ENCODE measurements at regions not wholly inside any gene's neighbourhood (a gene's known extent, or its start where the extent isn't known, plus 50 kb on each side); places are given as distances from the start of the nearest gene placed in this dataset.
"Not testable (repeated sequence)": the region's sequence is repeated elsewhere in the genome, so short reads cannot be mapped to it uniquely, and the experiment has no call there.

DNA sequence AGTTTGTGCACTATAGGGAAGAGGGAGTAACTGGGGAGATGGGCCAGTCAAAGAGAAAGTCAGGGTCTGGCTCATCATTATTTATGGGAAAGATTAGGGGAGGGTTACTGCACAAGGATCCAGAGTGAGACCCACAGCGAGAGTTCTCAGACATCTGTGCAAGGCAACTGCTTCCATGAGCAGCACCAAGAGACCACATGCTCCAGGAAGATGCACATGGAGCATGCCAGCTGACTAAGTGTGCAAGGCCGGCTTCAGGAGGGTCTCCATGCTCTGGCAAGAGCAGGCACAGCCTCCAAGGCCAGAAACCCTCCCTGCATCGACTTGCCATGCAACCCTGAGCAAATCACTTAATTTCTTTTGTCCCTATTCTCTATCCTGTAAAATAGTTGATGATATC, 616.9 kb downstream of the CSNK1G3 start:
- DNase-seq (ENCODE audit: low spot score) = no peak

DNA sequence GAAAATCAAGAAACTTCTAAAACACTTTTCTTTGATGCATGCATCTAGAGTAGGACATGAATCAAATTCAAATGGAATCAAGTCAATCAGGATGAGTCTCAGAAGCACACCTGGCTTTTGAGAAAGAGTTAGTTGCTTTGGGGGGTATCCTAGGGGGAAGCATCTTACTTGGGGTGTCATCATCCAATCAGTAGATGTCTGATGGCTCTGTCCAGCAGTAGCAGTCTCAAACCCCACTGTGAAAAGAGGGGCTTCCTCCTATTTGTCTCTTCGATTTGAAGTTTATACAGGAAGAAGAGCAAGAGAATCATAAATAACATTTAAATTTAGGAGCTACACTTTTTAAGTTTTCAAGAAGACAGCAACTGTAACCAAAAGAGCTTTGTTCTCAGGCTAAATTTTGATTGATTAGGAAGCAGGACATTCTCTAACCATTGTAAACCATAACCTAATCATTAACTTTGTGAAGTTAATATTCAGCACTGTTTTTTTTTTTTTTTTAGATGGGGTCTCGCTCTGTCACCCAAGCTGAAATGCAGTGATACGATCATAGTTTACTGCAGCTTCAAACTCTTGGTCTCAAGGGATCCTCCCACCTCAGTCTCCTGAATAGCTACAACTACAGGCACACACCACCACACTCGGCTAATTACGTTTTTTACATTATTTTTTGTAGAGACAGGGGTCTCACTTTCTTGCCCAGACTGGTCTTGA, 614.7 kb downstream of the CSNK1G3 start:
- no peak for DNase-seq (ENCODE audit: low spot score)

DNA sequence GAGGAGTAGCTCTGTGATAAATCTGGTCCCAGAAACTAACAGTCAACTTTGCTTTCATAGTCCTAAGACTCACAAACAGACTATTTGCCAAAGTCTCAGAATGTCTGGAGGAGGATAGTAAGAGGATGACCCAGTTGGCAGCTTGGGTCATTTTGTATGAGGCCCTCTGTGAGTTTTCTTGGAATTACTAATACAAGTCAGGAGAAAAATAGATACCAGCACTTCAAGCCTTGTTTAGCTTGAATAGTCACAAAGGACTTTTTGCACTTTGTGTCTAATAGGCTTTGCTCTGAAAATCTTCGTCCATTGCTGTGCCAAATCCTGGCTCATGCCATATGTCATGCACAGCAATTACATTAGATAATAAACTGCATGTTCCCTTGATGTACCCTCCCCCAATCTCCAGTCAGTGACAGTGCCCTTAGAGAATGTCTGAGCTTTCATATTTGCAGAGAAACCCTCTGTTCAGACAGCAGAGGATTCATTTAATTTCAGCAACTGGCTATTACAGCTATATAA, 612.8 kb downstream of the CSNK1G3 start:
- DNase-seq (ENCODE audit: low spot score) = no peak

DNA sequence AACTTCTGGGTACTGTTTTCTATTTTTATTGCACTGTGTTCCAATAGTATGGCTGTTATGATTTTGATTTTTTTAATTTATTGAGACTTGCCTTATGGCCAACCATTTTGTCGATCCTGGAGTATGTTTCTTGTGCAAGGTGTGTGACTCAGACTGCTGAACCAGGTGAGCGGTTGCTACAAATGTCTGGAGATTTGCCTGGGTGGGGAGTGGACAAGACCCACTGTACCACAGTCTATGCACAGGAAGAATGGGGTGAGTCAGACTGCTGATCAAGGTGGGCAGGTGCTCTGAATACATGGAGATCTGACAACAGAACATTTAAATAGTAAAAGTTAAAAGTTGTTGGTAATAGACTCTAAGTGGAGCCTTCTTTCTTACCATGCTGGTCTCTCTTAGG, 609.2 kb downstream of the CSNK1G3 start:
- no peak for DNase-seq (ENCODE audit: low spot score)

DNA sequence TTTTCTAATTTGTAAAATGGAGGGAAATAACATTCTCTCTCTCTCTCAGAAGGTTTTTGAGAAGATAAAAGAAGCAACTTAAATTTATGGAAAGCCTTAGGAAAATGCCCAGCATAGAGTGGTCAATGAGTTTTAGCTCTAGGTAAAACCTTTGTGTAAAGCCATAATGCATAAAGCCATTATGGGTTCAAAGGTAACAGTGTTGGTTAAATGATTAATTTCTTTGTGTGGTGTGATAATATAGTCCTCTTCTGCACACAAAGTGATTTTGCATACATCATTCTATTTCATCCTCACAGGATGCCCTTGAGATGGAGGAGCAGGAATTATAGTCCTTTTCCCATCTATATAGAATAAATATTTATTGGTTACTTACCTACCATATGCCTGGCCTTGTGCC, 602.9 kb downstream of the CSNK1G3 start:
- no peak for DNase-seq (ENCODE audit: low spot score)

DNA sequence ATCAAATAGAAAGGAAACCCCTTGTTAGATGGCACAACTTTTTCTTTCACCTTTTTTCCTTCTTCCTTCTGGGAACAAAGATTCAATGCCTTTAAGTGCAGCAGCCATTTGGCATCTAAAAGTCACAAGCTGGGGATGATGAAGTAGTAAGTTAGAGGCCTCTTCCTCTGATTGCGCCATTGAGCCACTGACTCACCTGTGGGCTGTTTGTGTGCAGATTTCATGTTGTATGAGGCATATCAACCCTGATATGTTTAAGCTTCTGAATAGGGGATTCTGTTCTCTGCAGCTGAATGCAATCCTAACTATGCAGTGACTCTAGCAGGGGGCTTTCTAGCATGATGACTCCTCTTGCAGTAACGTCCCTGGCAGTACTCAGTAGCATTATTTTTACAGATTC, 599.9 kb downstream of the CSNK1G3 start:
- DNase-seq (ENCODE audit: low spot score) = no peak

DNA sequence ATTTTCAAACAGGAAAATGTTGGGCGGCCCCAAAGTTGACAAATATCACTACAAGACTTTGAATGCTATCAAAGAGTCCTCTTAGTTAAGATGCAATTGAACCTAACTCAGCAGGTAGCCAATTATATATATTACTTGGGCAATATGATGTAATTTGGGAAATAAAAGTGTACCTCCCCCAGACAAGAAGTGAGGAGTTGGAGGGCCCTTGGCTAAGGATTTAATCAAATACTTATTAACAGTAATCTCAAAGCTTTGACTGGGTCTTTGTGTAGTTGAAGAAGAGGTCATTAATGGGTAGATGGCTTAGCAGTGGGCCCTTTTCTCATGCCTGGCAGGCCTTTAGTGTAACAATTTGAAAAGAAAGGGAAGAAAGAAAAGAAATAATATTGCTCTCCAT, 599.0 kb downstream of the CSNK1G3 start:
- DNase-seq (ENCODE audit: low spot score) = no peak

DNA sequence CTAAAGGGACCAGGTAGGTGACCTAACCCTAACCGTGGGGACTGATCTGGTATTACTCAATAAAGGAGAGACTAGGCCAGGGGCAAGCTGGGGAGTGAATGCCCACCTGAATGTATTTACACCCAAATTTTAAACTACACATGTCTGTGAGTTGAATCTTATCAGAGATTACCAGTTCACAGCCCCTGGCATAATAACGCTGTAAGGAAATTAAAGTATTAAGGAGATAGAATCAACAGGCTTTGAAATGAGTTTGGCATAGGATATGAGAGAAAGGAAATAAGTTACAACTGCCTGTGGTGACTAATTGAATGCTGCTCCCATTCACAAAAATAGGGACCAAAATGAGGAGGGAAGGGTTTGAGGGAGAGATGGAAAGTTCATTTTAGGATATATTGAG, 593.3 kb downstream of the CSNK1G3 start:
- DNase-seq (ENCODE audit: low spot score) = no peak

DNA sequence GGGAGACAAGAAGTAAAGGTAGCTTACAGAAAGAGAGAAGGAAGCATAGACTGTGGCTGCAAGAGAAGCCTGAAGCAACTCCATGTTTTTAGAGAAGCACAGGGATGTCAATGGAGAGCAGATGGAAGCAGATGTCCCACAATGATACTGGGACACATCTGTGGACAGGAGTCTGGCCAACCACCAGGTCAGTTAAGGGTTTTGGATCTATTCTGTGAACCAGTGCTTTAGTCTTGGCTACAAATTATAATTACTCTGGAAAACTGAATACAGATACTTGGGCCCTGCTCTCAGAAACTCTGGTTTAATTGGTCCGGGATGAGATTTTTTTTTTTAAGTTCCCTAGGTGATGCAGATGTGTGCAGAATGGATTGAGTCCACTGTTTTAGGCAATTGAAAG, 592.8 kb downstream of the CSNK1G3 start:
- DNase-seq (ENCODE audit: low spot score) = no peak

DNA sequence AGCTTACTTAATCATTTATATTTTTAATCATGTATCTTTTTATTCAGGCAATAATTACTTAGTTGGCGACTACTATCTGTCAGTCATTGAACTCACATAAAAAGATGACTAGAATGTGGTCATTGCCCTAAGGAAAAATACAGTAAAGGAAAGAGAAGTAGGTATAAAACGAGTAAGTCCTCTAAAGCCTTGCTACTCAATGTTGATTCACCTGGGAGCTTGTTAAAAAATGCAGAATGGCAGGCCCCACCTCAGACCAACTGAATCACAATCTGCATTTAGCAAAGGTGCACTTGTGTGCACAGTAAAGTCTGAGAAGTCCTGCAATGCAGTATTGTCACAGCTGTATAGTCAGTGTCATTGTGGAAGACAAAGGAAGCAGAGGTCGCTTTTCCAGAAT, 592.4 kb downstream of the CSNK1G3 start:
- no peak for DNase-seq (ENCODE audit: low spot score)

DNA sequence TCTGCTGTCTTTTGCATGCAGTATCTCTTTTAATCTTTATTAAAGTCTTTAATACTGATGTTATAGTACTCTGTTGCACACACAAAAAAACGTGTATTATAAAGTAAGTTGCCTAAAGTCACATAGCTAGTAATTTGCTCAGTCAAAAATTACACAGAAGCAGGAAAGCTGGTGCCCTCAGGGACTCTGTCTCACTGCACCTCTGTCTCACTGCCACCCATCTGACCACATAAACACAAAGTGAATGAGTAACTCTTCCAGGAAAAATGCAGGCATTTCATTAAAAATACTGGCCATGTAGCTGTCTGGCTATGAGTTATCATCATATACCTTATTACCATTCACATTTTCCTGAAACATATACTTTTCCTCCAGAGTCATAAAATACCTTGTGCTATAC, 591.7 kb downstream of the CSNK1G3 start:
- DNase-seq (ENCODE audit: low spot score) = no peak

DNA sequence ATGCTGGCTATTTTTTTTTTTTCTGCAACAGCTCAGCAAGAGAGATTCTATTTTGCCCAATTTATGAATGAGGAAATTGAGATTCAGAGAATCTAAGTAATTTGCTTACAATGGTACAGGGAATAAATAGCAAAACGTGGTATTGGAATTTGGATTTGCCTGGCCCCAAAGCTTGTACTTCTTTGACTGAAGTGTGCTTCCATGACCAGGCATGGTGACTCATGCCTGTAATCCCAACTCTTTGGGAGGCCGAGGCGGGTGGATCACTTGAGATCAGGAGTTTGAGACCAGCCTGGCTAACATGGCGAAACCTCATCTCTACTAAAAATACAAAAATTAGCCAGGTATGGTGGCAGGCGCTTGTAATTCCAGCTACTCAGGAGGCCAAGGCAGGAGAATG, 591.1 kb downstream of the CSNK1G3 start:
- DNase-seq (ENCODE audit: low spot score) = not testable (repeated sequence)

DNA sequence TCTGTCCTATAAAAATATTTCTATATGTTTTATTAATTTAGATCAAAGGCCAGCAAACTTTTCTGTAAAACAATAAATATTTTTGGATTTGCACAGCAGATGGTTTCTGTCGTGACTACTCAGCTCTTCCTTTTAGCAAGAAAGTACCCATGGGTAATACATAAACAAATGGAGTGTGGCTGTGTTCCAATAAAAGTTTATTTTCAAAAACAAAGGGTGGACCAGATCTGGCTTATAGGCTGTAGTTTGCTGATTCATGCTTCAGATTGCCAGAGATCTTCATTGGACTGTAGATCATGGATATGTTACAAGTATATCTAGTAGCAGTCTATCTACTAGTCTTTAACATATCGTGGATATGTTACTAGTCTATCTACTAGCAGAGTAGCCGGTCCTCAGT, 590.5 kb downstream of the CSNK1G3 start:
- no peak for DNase-seq (ENCODE audit: low spot score)

DNA sequence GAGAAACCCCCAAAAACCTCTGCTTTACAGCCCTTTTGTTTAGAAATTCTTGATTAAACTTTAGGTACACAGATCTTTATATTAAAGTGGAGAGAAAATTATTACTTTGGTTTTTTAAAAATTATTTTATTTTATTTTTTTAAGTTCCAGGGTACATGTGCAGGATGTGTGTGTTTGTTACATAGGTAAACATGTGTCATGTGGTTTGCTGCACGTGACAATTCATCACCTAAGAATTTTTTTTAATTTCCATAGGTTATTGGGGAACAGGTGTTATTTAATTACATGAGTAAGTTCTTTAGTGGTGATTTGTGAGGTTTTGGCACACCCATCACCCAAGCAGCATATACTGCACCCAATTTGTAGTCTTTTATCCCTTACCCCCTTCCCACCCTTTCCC, 581.7 kb downstream of the CSNK1G3 start:
- DNase-seq (ENCODE audit: low spot score) = no peak

DNA sequence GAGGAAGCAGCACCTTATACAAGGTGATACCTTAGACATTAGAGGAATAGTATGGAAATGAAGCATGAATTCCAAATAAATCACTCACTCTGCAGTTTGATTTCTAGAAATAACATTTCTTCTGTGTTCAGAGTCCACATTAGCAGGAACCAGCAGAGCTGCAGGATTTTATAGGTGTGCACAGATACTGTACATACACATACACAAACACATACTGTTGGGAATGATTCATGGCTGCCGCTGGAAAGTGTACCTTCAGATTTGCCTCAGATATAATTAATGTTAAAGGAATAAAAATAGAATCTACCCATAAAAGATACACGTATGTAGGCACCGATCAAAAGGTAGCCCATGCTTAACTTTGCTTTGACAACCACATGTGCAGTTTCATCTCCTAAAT, 578.1 kb downstream of the CSNK1G3 start:
- no peak for DNase-seq (ENCODE audit: low spot score)

DNA sequence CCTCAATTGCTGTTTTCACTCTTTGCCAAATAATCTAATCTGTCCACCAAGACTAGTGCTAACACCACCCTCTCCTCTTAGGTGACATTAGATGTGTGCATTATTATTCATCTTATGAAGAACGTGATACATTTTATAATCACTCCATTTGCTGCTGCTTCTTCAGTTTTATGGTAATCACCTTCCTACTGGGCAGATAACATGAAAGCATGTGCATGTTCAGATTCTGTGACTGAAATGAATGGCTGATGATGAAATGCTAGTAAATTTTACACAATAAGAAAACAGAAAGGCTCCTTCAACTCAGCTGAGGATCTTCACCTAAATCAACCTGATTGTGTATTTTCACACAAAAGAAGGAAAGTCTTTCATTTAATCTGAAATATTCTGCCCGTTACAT, 577.6 kb downstream of the CSNK1G3 start:
- DNase-seq (ENCODE audit: low spot score) = no peak

DNA sequence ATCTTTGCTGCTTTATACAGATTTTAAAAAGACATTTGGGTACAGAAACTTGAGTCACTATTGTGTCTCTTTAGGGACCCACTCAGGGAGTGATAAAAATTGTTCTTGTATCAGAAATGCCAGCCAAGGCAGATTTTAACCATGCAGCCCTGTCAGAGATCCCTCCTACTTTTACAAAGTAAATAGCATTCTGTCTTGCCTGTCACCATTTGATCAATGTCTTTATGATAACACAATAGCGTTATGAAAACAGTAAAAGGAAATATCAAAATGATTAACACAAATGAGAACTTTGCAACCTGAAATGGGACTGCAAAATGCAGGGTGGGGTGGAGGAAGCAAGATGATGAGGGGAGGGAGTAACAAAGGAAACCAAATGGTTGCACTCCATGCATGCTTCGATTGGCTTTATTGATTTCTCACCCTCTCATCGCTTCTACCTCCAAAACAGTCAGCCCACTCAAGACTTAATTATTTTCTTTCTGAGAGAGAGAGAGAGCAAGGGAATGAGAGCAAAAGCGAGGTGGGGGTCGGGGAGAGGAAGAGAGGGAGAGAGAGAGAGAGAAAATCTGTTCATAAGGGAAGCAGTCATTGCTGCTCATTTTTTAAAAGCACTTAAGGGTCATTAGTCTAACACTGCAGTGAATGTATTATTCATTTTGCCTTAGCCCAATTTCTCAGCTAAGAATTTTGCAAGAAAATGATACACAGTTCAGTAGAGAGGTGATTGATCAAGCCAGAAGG, 576.5 kb downstream of the CSNK1G3 start:
- no peak for DNase-seq (ENCODE audit: low spot score)

DNA sequence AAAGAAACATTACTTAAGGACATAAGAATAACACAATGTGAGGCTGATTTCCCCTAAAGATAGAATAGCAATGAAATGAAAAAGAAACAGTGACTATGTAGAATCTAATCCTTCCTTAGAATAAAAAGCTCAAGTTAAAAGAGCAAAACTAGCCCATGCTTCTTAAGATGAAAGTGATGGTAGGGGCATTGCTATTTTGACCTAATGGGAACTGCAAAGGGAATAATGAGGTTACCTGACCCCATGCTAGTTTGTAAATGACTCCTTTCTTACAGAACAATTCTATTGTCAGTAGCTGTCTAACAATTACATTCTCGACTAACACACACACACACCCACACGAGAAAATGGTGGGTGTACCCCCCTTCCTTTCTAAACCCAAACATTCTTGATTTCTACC, 575.8 kb downstream of the CSNK1G3 start:
- DNase-seq (ENCODE audit: low spot score) = no peak

DNA sequence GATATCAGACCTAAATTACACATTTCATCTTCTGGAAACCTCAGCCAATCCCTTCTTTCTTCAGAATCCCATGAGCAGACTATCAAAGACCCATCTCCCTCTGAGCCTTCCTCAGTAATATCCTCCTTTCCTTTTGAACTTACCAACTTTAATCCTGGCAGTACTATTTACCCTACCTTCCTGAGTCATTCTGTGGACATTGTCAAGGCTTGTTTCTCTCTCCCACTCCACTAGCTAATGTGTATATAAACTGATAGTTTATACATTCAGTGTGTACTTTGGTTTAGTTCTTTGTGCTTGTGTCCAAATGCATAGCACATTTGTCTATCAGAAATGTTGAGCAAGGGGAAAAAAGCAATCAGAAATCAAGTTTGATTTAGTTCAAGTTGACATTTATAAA, 568.3 kb downstream of the CSNK1G3 start:
- no peak for DNase-seq (ENCODE audit: low spot score)

DNA sequence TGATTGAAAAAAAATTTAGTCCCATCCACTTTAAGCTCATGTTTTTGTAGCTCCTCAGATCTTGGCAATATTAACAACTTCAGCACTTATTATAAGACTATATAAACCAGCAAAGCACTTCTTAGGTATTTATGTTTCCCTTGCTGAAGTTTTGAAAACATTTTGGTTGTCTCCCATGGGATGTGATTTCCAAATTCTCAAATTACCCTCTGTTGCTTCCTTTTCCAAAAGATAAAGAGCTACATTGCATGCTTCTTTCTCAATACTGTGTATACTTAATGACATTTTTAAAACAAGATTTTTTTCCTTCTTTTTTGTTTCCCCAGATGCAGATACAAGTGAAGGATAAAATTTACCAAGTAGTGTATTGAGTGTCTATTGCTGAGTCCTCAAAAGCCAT, 567.1 kb downstream of the CSNK1G3 start:
- DNase-seq (ENCODE audit: low spot score) = no peak

DNA sequence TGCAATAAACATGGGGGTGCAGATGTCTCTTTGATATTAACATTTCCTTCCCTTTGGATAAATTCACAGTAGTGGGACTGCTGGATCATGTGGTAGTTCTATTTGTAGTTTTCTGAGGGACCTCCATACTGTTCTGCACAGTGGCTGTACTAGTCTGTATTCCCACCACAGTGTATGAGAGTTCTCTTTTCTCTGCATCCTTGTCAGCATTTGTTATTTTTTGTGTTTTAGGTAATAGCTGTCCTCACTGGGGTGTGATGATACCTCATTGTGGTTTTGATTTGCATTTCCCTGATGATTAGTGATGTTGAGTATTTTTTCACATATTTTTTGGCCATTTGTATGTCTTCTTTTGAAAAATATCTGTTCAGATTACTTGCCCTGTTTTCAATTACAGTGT, 562.5 kb downstream of the CSNK1G3 start:
- no peak for DNase-seq (ENCODE audit: low spot score)

DNA sequence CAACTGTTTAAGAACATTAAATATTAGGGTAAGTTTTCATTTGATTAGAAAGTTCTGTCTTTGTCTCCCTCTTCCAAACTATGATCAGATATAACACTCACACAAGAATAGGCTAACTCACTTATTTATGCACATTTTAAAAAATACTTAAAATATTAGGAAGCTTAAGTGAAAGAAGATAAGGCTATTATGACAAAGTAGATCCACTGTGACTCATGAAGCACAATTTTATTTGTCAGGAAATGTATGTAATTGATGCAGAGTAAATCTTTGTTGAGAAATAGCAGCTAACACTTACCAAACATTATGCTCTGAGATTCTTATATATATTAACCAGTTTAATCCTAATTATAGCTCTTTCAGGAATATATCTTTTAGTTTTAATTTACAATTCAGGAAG, 560.6 kb downstream of the CSNK1G3 start:
- DNase-seq (ENCODE audit: low spot score) = no peak

DNA sequence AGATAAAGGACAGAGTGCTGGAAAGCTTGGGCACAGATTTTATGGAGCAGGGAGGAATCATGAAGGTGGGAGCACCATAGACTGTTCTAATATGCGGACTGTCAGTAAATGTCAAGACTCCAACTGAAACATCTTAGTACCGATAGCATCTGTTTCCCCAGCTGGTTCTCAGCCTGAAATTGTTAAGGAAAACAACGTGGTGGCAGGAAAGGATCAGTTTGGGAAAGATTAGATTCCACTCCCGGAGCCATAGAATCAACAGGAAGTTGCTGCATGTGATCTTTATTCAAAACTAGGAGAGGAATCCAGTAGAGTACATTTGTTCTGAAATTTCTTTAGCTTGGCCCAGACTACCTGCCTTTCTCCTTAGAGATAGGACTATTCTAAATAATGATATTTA, 559.1 kb downstream of the CSNK1G3 start:
- DNase-seq (ENCODE audit: low spot score) = no peak

DNA sequence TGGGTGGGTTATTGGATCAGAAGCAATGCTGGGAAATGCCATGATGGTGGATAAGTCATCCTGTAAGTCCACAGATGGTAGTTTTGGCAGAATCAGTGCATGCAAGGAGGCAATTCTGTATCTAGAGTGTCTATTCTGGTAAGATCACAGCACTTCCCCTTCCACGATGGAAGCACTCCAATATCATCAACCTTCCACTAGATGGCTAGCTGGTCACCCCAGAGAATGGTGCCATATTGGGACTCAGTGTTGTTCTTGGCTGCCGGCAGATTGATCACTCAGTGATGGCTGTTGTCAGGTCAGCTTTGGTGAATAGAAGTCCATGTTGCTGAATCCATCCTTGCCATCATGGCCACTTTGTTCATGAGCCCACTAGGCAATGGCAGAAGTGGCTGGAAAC, 553.5 kb downstream of the CSNK1G3 start:
- DNase-seq (ENCODE audit: low spot score) = no peak

Measured in ureter (tissue), 1 donor.